GM18907 (cell line): ENCODE measurements at regions not wholly inside any gene's neighbourhood (a gene's known extent, or its start where the extent isn't known, plus 50 kb on each side); places are given as distances from the start of the nearest gene placed in this dataset.
"Not testable (repeated sequence)": the region's sequence is repeated elsewhere in the genome, so short reads cannot be mapped to it uniquely, and the experiment has no call there.

Source experiments
- ATAC-seq: cut with Tn5 transposase; IDR thresholded peaks from one replicate; pipeline ENCODE4 v1.9.1; 2021; ENCODE audit warnings: mild to moderate bottlenecking, moderate library complexity; ENCODE audit not compliant: unreplicated experiment

- ATAC-seq = no peak
These were observed 357.6 kb upstream of the C16orf82 start for GRCh38 chr16:26709175-26709574.

- ATAC-seq = no peak
These were observed 357.0 kb upstream of the C16orf82 start for GRCh38 chr16:26709754-26710153.

- ATAC-seq = no peak
These were observed 356.3 kb upstream of the C16orf82 start for GRCh38 chr16:26710450-26710849.

GRCh38 chr16:26712876-26713275 is 353.9 kb upstream of the C16orf82 start:
- ATAC-seq = no peak

- ATAC-seq = no peak
These were observed 350.8 kb upstream of the C16orf82 start for GRCh38 chr16:26715969-26716368.

GRCh38 chr16:26717826-26718225 is 348.9 kb upstream of the C16orf82 start:
- ATAC-seq = no peak

- ATAC-seq = no peak
These were observed 345.4 kb upstream of the C16orf82 start for GRCh38 chr16:26721290-26721689.

GRCh38 chr16:26721957-26722356 is 344.8 kb upstream of the C16orf82 start:
- not testable (repeated sequence) for ATAC-seq

GRCh38 chr16:26724189-26724588 is 342.5 kb upstream of the C16orf82 start:
- no peak for ATAC-seq

- no peak for ATAC-seq
These were observed 338.9 kb upstream of the C16orf82 start for GRCh38 chr16:26727848-26728247.

GRCh38 chr16:26729951-26730541 is 336.7 kb upstream of the C16orf82 start:
- ATAC-seq = no peak

GRCh38 chr16:26731729-26732128 is 335.0 kb upstream of the C16orf82 start:
- ATAC-seq = no peak

- no peak for ATAC-seq
These were observed 333.0 kb upstream of the C16orf82 start for GRCh38 chr16:26733710-26734109.

- no peak for ATAC-seq
These were observed 331.2 kb upstream of the C16orf82 start for GRCh38 chr16:26735521-26735920.

- no peak for ATAC-seq
These were observed 330.6 kb upstream of the C16orf82 start for GRCh38 chr16:26736084-26736483.

GRCh38 chr16:26740771-26741170 is 326.0 kb upstream of the C16orf82 start:
- no peak for ATAC-seq

GRCh38 chr16:26742040-26742439 is 324.7 kb upstream of the C16orf82 start:
- no peak for ATAC-seq

- ATAC-seq = no peak
These were observed 322.3 kb upstream of the C16orf82 start for GRCh38 chr16:26744430-26744829.

- ATAC-seq = no peak
These were observed 319.0 kb upstream of the C16orf82 start for GRCh38 chr16:26747760-26748159.

- ATAC-seq = no peak
These were observed 317.7 kb upstream of the C16orf82 start for GRCh38 chr16:26749072-26749471.

GRCh38 chr16:26752166-26752565 is 314.6 kb upstream of the C16orf82 start:
- no peak for ATAC-seq

GRCh38 chr16:26756633-26757032 is 310.1 kb upstream of the C16orf82 start:
- ATAC-seq = no peak

GRCh38 chr16:26762594-26762993 is 304.1 kb upstream of the C16orf82 start:
- no peak for ATAC-seq
